A673 (cell line): ENCODE measurements at regions not wholly inside any gene's neighbourhood (a gene's known extent, or its start where the extent isn't known, plus 50 kb on each side); places are given as distances from the start of the nearest gene placed in this dataset.

Experiments used
- BruUV-seq: library from RNA; stranded (reverse); fragments of 400-500 nt; replicated peaks from 2 replicates; lab custom pipeline; 2021; lab: Mats Ljungman, UMichigan
- CTCF ChIA-PET: fragments of 300-600 bp; sonication (Branson Sonifier 250); formaldehyde crosslinking; loops from one replicate; lab custom pipeline; 2022; ENCODE audit warnings: antibody characterized with exemption; lab: Charles Lee
- POLR2A ChIA-PET: fragments of 300-600 bp; sonication (Branson Sonifier 250); formaldehyde crosslinking; loops from one replicate; lab custom pipeline; 2022; ENCODE audit warnings: antibody characterized with exemption; ENCODE audit not compliant: low non-redundant PET; lab: Charles Lee
- DNase-seq: peaks from one replicate; pipeline ENCODE4 v3.0.0-alpha.2; 2015; ENCODE audit warnings: low spot score
- H3K27ac ChIP-seq: fragments of 200-600 bp; sonication (generic); 2 replicates; pipeline ENCODE4 v1.5.1; 2016; ENCODE audit warnings: mixed run types, low read depth, mild to moderate bottlenecking, mixed read lengths, antibody characterized with exemption, low read length; ENCODE audit not compliant: poor library complexity, severe bottlenecking
- H3K27me3 ChIP-seq: fragments of 200-600 bp; sonication (generic); replicated peaks from 2 replicates; pipeline ENCODE4 v1.6.1; 2017; ENCODE audit warnings: mixed run types, low read depth, mild to moderate bottlenecking, mixed read lengths, antibody characterized with exemption, low read length; ENCODE audit not compliant: insufficient read depth, poor library complexity
- H3K36me3 ChIP-seq: fragments of 200-600 bp; sonication (generic); 2 replicates; pipeline ENCODE4 v1.6.1; 2016; ENCODE audit warnings: mixed run types, mild to moderate bottlenecking, mixed read lengths, antibody characterized with exemption, low read length; ENCODE audit not compliant: insufficient read depth, poor library complexity, severe bottlenecking
- H3K4me1 ChIP-seq: fragments of 200-600 bp; sonication (generic); 2 replicates; pipeline ENCODE4 v1.6.1; 2017; ENCODE audit warnings: mixed run types, mild to moderate bottlenecking, mixed read lengths, antibody characterized with exemption, low read length; ENCODE audit not compliant: insufficient read depth, poor library complexity, severe bottlenecking
- H3K4me3 ChIP-seq: fragments of 200-600 bp; sonication (generic); 2 replicates; pipeline ENCODE4 v1.5.1; 2016; ENCODE audit warnings: low read depth, mixed run types, mild to moderate bottlenecking, mixed read lengths, low read length; ENCODE audit not compliant: poor library complexity, severe bottlenecking
- H3K9me3 ChIP-seq: fragments of 200-600 bp; sonication (generic); 2 replicates; pipeline ENCODE4 v1.6.1; 2016; ENCODE audit warnings: mixed run types, low read depth, mild to moderate bottlenecking, mixed read lengths, antibody characterized with exemption, low read length; ENCODE audit not compliant: poor library complexity, severe bottlenecking
- CTCF ChIP-seq: fragments of 300-800, 200-600 bp; sonication (generic); conservative IDR thresholded peaks from 2 replicates; pipeline ENCODE4 v1.5.1; 2017; ENCODE audit warnings: low read depth, mild to moderate bottlenecking, antibody characterized with exemption, low read length, moderate library complexity, mixed read lengths
- EZH2 ChIP-seq: fragments of 200-600 bp; sonication (generic); IDR thresholded peaks from 2 replicates; pipeline ENCODE4 v1.6.1; 2017; ENCODE audit warnings: borderline replicate concordance, low read depth, mild to moderate bottlenecking, mixed read lengths, antibody characterized with exemption, low read length; ENCODE audit not compliant: poor library complexity, severe bottlenecking
- intact Hi-C: fragments of 100-400 bp; cut with micrococcal nuclease; formaldehyde crosslinking; loops from one replicate; pipeline ENCODE4 v1.10.0; 2022; ENCODE audit not compliant: unreplicated experiment

- POLR2A ChIA-PET: no interaction called here
- BruUV-seq: no TSS peak
Observed at GRCh38 chr11:92739041-92739440, 230.4 kb upstream of the MTNR1B start.

GRCh38 chr11:92739491-92739890 lies 230.0 kb upstream of the MTNR1B start:
- POLR2A ChIA-PET: no interaction called here
- H3K4me3 ChIP-seq: no peak overlapping the region
- H3K36me3 ChIP-seq: no peaks in the 10 kb centered on the region
- no peaks in the 10 kb centered on the region for H3K9me3 ChIP-seq
- intact Hi-C loops: no loop called here
- H3K27ac ChIP-seq: no peak overlapping the region
- CTCF ChIA-PET: no interaction called here
- peaks cover 8% of the 10 kb centered on the region for H3K4me1 ChIP-seq
- BruUV-seq: no TSS peak
- DNase-seq: no peak
- TF ChIP-seq CTCF (no peak), EZH2 (no peak)
- no peaks in the 10 kb centered on the region for H3K27me3 ChIP-seq

More at GRCh38 chr11:92739041-92739440, 230.4 kb upstream of the MTNR1B start:
- TF ChIP-seq CTCF (no peak), EZH2 (no peak)
- Histone ChIP-seq H3K27me3 (no peaks in the 10 kb centered on the region), H3K4me3 (no peak overlapping the region), H3K4me1 (peaks cover 8% of the 10 kb centered on the region), H3K27ac (no peak overlapping the region), H3K36me3 (no peaks in the 10 kb centered on the region), H3K9me3 (no peaks in the 10 kb centered on the region)
- peak; percentile 10 for DNase-seq
- CTCF ChIA-PET: no interaction called here
- intact Hi-C loops: no loop called here

DNA sequence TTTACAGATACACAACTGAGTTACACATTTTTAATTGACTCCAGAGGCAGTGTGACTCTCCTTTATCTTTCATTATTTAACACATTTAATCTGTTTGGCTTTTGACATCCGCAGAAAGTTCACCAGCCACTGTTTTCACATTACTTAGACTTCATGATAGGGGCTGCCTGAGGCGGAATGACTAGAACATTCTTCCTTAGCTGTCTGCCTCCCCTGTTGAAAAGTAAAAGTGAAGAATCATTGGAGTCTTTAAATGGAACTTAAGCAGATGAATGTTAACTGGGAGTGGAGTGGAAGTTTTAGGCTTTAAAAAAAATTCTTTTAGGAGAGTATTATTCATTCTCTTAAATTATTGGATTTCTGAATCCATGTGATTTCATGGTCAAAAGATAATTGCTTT lies 229.2 kb upstream of the MTNR1B start:
- H3K9me3 ChIP-seq: no peaks in the 10 kb centered on the region
- POLR2A ChIA-PET: no interaction called here
- intact Hi-C loops: no loop called here
- CTCF ChIA-PET: no interaction called here
- BruUV-seq: no TSS peak
- no peaks in the 10 kb centered on the region for H3K27me3 ChIP-seq
- DNase-seq: no peak
- TF ChIP-seq EZH2 (no peak), CTCF (no peak)
- no peak overlapping the region for H3K27ac ChIP-seq
- H3K4me3 ChIP-seq: no peak overlapping the region
- no peaks in the 10 kb centered on the region for H3K36me3 ChIP-seq
- peaks cover 8% of the 10 kb centered on the region for H3K4me1 ChIP-seq
